Cardiac muscle cell (in vitro differentiated cells and primary cell): ENCODE measurements at regions not wholly inside any gene's neighbourhood (a gene's known extent, or its start where the extent isn't known, plus 50 kb on each side); places are given as distances from the start of the nearest gene placed in this dataset.

Experiments used
- DNase-seq, 2 donors: peaks; one replicate each; pipeline versions ENCODE4 v3.0.0 to v3.0.0-alpha.2; 2010 to 2017; ENCODE audit warnings: low read depth in 1 of 2, low spot score in 1 of 2
- H3K27ac ChIP-seq: fragments of 200-600 bp; sonication (generic); 2 replicates; pipeline ENCODE4 v1.5.1; 2016
- H3K27me3 ChIP-seq: fragments of 200-600 bp; sonication (generic); 2 replicates; pipeline ENCODE4 v1.6.0; 2016; ENCODE audit warnings: control low read depth
- H3K36me3 ChIP-seq: fragments of 200-600 bp; sonication (generic); 2 replicates; pipeline ENCODE4 v1.5.1; 2016; ENCODE audit warnings: control low read depth
- H3K4me1 ChIP-seq: fragments of 200-600 bp; sonication (generic); 2 replicates; pipeline ENCODE4 v1.8.1; 2017; ENCODE audit warnings: low read depth, mild to moderate bottlenecking, mixed run types
- H3K4me3 ChIP-seq: fragments of 200-600 bp; sonication (generic); 2 replicates; pipeline ENCODE4 v1.5.1; 2016; ENCODE audit warnings: mild to moderate bottlenecking
- H3K9me3 ChIP-seq: fragments of 200-600 bp; sonication (generic); 2 replicates; pipeline ENCODE4 v1.5.1; 2017; ENCODE audit warnings: low read depth, mild to moderate bottlenecking, control low read depth
- CTCF ChIP-seq: IDR thresholded peaks from 2 replicates; pipeline ENCODE4 v1.5.1; 2012; ENCODE audit warnings: low read depth, mild to moderate bottlenecking, low read length

- Histone ChIP-seq H3K4me1 (no peaks in the 10 kb centered on the region), H3K4me3 (no peak overlapping the region), H3K36me3 (no peaks in the 10 kb centered on the region), H3K27me3 (no peaks in the 10 kb centered on the region), H3K9me3 (no peaks in the 10 kb centered on the region), H3K27ac (no peak overlapping the region)
- no peak for TF ChIP-seq CTCF
- DNase-seq: no peak
Measured at GRCh38 chr3:102599819-102600576, 165.2 kb downstream of the ZPLD1 start.

GRCh38 chr3:102605153-102605552 is 170.3 kb downstream of the ZPLD1 start:
- no peaks in the 10 kb centered on the region for H3K27me3 ChIP-seq
- H3K36me3 ChIP-seq: no peaks in the 10 kb centered on the region
- H3K9me3 ChIP-seq: no peaks in the 10 kb centered on the region
- DNase-seq: no peak
- no peaks in the 10 kb centered on the region for H3K4me1 ChIP-seq
- H3K27ac ChIP-seq: no peak overlapping the region
- no peak overlapping the region for H3K4me3 ChIP-seq
- TF ChIP-seq CTCF: no peak

GRCh38 chr3:102608875-102609274 is 174.1 kb downstream of the ZPLD1 start:
- no peaks in the 10 kb centered on the region for H3K36me3 ChIP-seq
- H3K9me3 ChIP-seq: no peaks in the 10 kb centered on the region
- no peaks in the 10 kb centered on the region for H3K27me3 ChIP-seq
- no peak for DNase-seq
- no peak overlapping the region for H3K27ac ChIP-seq
- H3K4me3 ChIP-seq: no peak overlapping the region
- TF ChIP-seq CTCF: no peak
- H3K4me1 ChIP-seq: no peaks in the 10 kb centered on the region

GRCh38 chr3:102614021-102614569 is 179.3 kb downstream of the ZPLD1 start:
- H3K27me3 ChIP-seq: no peaks in the 10 kb centered on the region
- no peak for TF ChIP-seq CTCF
- no peak overlapping the region for H3K4me3 ChIP-seq
- H3K9me3 ChIP-seq: no peaks in the 10 kb centered on the region
- no peak overlapping the region for H3K27ac ChIP-seq
- no peak for DNase-seq
- H3K36me3 ChIP-seq: no peaks in the 10 kb centered on the region
- H3K4me1 ChIP-seq: no peaks in the 10 kb centered on the region

GRCh38 chr3:102614585-102614984 is 179.8 kb downstream of the ZPLD1 start:
- no peaks in the 10 kb centered on the region for H3K9me3 ChIP-seq
- no peak for TF ChIP-seq CTCF

More at GRCh38 chr3:102614585-102614984, 179.8 kb downstream of the ZPLD1 start:
- Histone ChIP-seq H3K4me3 (no peak overlapping the region), H3K4me1 (no peaks in the 10 kb centered on the region), H3K27ac (no peak overlapping the region), H3K27me3 (no peaks in the 10 kb centered on the region), H3K36me3 (no peaks in the 10 kb centered on the region)
- no peak for DNase-seq
